ENCODE measurements at regions not wholly inside any gene's neighbourhood (a gene's known extent, or its start where the extent isn't known, plus 50 kb on each side); places are given as distances from the start of the nearest gene placed in this dataset.

GRCh38 chr4:188930822-188931221 is 791.6 kb downstream of the TRIML1 start:
- DNase-seq: no peak
- 80 to 86% methylated on average over 2 of the region's 2 CpGs for WGBS, 2 donors
- no peak overlapping the region for H3K27ac ChIP-seq
- intact Hi-C loops (cut with DNase I): no loop called here
- TF ChIP-seq POLR2A (IDR thresholded peaks at IDR 0.05): no peak
- TF ChIP-seq, protein P1, sequence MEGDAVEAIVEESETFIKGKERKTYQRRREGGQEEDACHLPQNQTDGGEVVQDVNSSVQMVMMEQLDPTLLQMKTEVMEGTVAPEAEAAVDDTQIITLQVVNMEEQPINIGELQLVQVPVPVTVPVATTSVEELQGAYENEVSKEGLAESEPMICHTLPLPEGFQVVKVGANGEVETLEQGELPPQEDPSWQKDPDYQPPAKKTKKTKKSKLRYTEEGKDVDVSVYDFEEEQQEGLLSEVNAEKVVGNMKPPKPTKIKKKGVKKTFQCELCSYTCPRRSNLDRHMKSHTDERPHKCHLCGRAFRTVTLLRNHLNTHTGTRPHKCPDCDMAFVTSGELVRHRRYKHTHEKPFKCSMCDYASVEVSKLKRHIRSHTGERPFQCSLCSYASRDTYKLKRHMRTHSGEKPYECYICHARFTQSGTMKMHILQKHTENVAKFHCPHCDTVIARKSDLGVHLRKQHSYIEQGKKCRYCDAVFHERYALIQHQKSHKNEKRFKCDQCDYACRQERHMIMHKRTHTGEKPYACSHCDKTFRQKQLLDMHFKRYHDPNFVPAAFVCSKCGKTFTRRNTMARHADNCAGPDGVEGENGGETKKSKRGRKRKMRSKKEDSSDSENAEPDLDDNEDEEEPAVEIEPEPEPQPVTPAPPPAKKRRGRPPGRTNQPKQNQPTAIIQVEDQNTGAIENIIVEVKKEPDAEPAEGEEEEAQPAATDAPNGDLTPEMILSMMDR (IDR thresholded peaks at IDR 0.05): no peak
- no peak overlapping the region for H3K4me3 ChIP-seq (replicated peaks in 1 of 3)
- H3K36me3 ChIP-seq: no peaks in the 10 kb centered on the region
- no peaks in the 10 kb centered on the region for H3K4me1 ChIP-seq
- no peaks in the 10 kb centered on the region for H3K27me3 ChIP-seq
- H3K9me3 ChIP-seq: no peaks in the 10 kb centered on the region

DNA sequence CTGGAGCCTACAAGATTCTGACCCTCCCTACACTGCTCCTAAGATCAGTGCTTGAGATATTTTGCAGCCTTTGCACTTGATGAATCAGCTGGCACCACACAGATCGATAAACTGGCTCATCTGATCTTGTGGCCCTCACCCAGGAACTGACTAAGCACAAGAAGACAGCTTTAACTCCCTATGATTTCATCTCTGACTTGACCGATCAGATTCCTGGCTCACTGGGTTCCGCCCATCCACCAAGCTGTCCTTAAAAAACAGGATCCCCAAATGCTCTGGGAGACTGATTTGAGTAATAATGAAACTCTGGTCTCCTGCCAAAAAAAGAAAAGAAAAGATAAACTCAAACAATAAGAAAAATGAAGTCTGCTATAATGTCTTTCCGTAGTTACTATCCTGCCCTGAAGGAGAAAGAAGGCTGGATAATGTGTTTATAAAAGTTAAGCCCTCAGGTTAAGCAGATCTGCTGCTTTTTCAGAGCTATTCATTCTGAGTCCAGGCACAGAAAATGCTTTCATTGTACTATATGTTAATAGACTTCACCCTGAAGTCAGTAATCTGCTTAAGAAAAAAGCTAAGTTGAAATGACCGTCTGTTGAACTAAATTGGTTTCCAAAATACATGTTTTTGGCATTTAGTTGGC is 795.2 kb downstream of the TRIML1 start:
- no peaks in the 10 kb centered on the region for H3K27me3 ChIP-seq
- H3K36me3 ChIP-seq: no peaks in the 10 kb centered on the region
- 80 to 87% methylated on average over 5 of the region's 5 CpGs for WGBS, 2 donors
- no peak overlapping the region for H3K27ac ChIP-seq
- intact Hi-C loops (cut with DNase I): no loop called here
- TF ChIP-seq, protein P1 (IDR thresholded peaks at IDR 0.05): no peak
- TF ChIP-seq POLR2A (IDR thresholded peaks at IDR 0.05): no peak
- DNase-seq: no peak
- no peaks in the 10 kb centered on the region for H3K9me3 ChIP-seq
- no peak overlapping the region for H3K4me3 ChIP-seq (replicated peaks in 1 of 3)
- no peaks in the 10 kb centered on the region for H3K4me1 ChIP-seq

DNA sequence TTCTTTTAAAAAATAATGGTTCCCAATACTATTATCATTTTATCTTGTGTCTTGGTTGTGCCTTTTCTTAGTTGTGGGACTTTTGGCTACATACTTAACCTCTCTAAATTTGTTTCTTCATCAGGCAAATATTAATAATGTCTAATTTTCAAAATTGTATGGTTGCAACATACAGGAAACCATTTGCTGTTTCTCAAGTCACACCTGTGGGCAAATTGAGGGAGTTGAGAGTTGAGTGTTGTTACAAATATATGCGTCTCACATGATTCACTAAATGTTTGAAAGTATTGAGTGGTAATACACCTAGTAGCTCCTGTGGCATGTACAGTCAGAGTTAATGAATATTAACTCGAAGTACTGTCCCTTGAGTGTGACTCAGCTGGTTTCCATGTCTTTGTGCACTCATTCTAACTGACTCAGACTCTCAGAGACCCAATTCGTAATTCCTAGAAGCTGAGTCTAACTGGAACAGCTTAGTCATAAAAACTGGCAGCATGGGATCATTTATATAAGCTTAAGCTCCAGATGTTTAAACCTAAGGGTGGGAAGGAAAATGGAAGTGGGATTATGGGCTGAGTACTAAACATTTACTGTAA is 802.4 kb downstream of the TRIML1 start:
- H3K27ac ChIP-seq: no peak overlapping the region
- DNase-seq: no peak
- H3K4me3 ChIP-seq (replicated peaks in 1 of 3): no peak overlapping the region
- intact Hi-C loops (cut with DNase I): no loop called here
- H3K36me3 ChIP-seq: no peaks in the 10 kb centered on the region
- TF ChIP-seq, protein P1 (IDR thresholded peaks at IDR 0.05): no peak
- TF ChIP-seq POLR2A (IDR thresholded peaks at IDR 0.05): no peak
- H3K4me1 ChIP-seq: no peaks in the 10 kb centered on the region
- H3K27me3 ChIP-seq: no peaks in the 10 kb centered on the region
- 74 to 85% methylated on average over 3 of the region's 3 CpGs for WGBS, 2 donors
- no peaks in the 10 kb centered on the region for H3K9me3 ChIP-seq

GRCh38 chr4:188942606-188943005 is 803.4 kb downstream of the TRIML1 start:
- H3K27ac ChIP-seq: no peak overlapping the region
- intact Hi-C loops (cut with DNase I): no loop called here
- no peak overlapping the region for H3K4me3 ChIP-seq (replicated peaks in 1 of 3)
- TF ChIP-seq, protein P1 (IDR thresholded peaks at IDR 0.05): no peak
- no peak for TF ChIP-seq POLR2A (IDR thresholded peaks at IDR 0.05)
- DNase-seq: no peak
- no peaks in the 10 kb centered on the region for H3K36me3 ChIP-seq
- H3K9me3 ChIP-seq: no peaks in the 10 kb centered on the region
- H3K4me1 ChIP-seq: no peaks in the 10 kb centered on the region
- no peaks in the 10 kb centered on the region for H3K27me3 ChIP-seq
- WGBS, 2 donors: 84 to 87% methylated on average over 3 of the region's 3 CpGs

DNA sequence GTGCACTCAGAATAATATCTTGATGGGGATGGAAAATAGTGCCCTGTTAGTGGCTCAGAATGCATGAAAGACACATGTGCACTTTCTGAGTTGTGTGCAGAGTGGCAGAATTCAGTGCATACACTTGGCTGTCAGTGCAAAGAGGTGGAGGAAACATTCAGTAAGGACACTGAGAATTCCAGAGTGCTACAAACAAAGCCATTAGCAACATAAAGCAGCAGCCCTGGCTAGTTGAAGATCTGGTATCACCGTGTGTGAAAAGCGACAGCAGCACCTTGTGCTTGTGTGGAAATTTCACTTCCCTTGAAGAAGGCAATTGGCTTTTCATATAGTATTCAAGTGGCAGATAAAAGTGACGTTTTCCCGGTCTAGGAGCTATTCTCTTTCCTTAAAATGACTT is 810.4 kb downstream of the TRIML1 start:
- Histone ChIP-seq H3K4me1 (no peaks in the 10 kb centered on the region), H3K9me3 (no peaks in the 10 kb centered on the region), H3K27ac (no peak overlapping the region), H3K27me3 (no peaks in the 10 kb centered on the region), H3K4me3 (replicated peaks in 1 of 3) (no peak overlapping the region), H3K36me3 (no peaks in the 10 kb centered on the region)
- TF ChIP-seq, protein P1 (IDR thresholded peaks at IDR 0.05): no peak
- TF ChIP-seq POLR2A (IDR thresholded peaks at IDR 0.05): no peak
- intact Hi-C loops (cut with DNase I): no loop called here
- no peak for DNase-seq
- WGBS, 2 donors: 58 to 70% methylated on average over 4 of the region's 4 CpGs

All from thyroid gland (tissue), 4 donors.